CD4-positive, alpha-beta T cell treated with Interleukin-17A for 1 hour (primary cell): ENCODE measurements at regions not wholly inside any gene's neighbourhood (a gene's known extent, or its start where the extent isn't known, plus 50 kb on each side); places are given as distances from the start of the nearest gene placed in this dataset.
"Not testable (repeated sequence)": the region's sequence is repeated elsewhere in the genome, so short reads cannot be mapped to it uniquely, and the experiment has no call there.

Experiments
- DNase-seq: peaks from one replicate; pipeline ENCODE4 v3.0.0-alpha.2; 2020

GRCh38 chr2:875687-876615, 74.7 kb upstream of the SNTG2 start:
- DNase-seq = no peak

- no peak for DNase-seq
Measured at GRCh38 chr2:873651-874580, 76.7 kb upstream of the SNTG2 start.

- DNase-seq = no peak
Measured at GRCh38 chr2:873027-873426, 77.6 kb upstream of the SNTG2 start.

GRCh38 chr2:871926-872680, 78.5 kb upstream of the SNTG2 start:
- DNase-seq = no peak

GRCh38 chr2:871175-871727, 79.4 kb upstream of the SNTG2 start:
- DNase-seq = no peak

- DNase-seq = no peak
Measured at GRCh38 chr2:870426-870825, 80.2 kb upstream of the SNTG2 start.

GRCh38 chr2:869894-870293, 80.8 kb upstream of the SNTG2 start:
- DNase-seq = no peak

- no peak for DNase-seq
Measured at GRCh38 chr2:869357-869871, 81.2 kb upstream of the SNTG2 start.

- DNase-seq = not testable (repeated sequence)
Measured at GRCh38 chr2:868857-869256, 81.8 kb upstream of the SNTG2 start.

- DNase-seq = no peak
Measured at GRCh38 chr2:867296-867695, 83.4 kb upstream of the SNTG2 start.

GRCh38 chr2:866887-867286, 83.8 kb upstream of the SNTG2 start:
- DNase-seq = no peak

GRCh38 chr2:866009-866680, 84.5 kb upstream of the SNTG2 start:
- DNase-seq = no peak

- DNase-seq = no peak
Measured at GRCh38 chr2:864501-865106, 86.0 kb upstream of the SNTG2 start.

GRCh38 chr2:863732-864450, 86.8 kb upstream of the SNTG2 start:
- no peak for DNase-seq

- no peak for DNase-seq
Measured at GRCh38 chr2:862731-863466, 87.8 kb upstream of the SNTG2 start.

- DNase-seq = no peak
Measured at GRCh38 chr2:862355-862687, 88.3 kb upstream of the SNTG2 start.

GRCh38 chr2:861655-862354, 88.8 kb upstream of the SNTG2 start:
- no peak for DNase-seq

GRCh38 chr2:860259-860855, 90.3 kb upstream of the SNTG2 start:
- no peak for DNase-seq

GRCh38 chr2:858646-859045, 92.0 kb upstream of the SNTG2 start:
- no peak for DNase-seq
